GM12878 (cell line): ENCODE measurements at regions not wholly inside any gene's neighbourhood (a gene's known extent, or its start where the extent isn't known, plus 50 kb on each side); places are given as distances from the start of the nearest gene placed in this dataset.

Experiments
- ATAC-seq: fragments of 200-7000 bp; cut with Tn5 transposase; 3 replicates; pipeline ENCODE4 v1.9.1; 2020; ENCODE audit warnings: mild to moderate bottlenecking, moderate library complexity
- BruUV-seq: library from RNA; stranded (reverse); fragments of 400-500 nt; replicated peaks from 2 replicates; lab custom pipeline; 2021; lab: Mats Ljungman, UMichigan
- CTCF ChIA-PET: fragments of 300-600 bp; sonication (Branson Sonifier 250); formaldehyde crosslinking; extraction: SDS; loops from one replicate; lab custom pipeline; 2021; ENCODE audit warnings: inconsistent platforms; lab: Yijun Ruan, JAX
- POLR2A ChIA-PET: fragments of 350-600 bp; formaldehyde crosslinking; extraction: SDS; loops from one replicate; lab custom pipeline; 2021; ENCODE audit warnings: inconsistent platforms; lab: Charles Lee
- RAD21 ChIA-PET: fragments of 300-600 bp; sonication (Branson Sonifier 250); formaldehyde crosslinking; loops from one replicate; lab custom pipeline; 2023; ENCODE audit warnings: antibody characterized with exemption; ENCODE audit not compliant: unreplicated experiment; lab: Charles Lee
- SMC1A ChIA-PET: fragments of 300-600 bp; sonication (Branson Sonifier 250); formaldehyde crosslinking; loops from one replicate; lab custom pipeline; 2023; ENCODE audit not compliant: unreplicated experiment, uncharacterized antibody; lab: Charles Lee
- DNase-seq: peaks from one replicate; pipeline ENCODE4 v3.0.0-alpha.2; 2011; ENCODE audit warnings: low read depth, low spot score
- FAIRE-seq: peaks from 3 replicates; lab custom pipeline; 2011; peaks lifted over from hg19 to GRCh38; lab: Jason Lieb, UNC
- H2AFZ ChIP-seq: 2 replicates; pipeline ENCODE4 v1.6.0; 2011; ENCODE audit warnings: low read depth, low read length, control low read depth; ENCODE audit not compliant: control insufficient read depth
- H3K27ac ChIP-seq: 2 replicates; pipeline ENCODE4 v1.5.1; 2011; ENCODE audit warnings: control low read depth; ENCODE audit not compliant: control insufficient read depth, insufficient read depth
- H3K27me3 ChIP-seq, 2 experiments: replicated peaks in 1 of 2; 2 replicates each; pipeline versions ENCODE4 v1.6.0 to v1.6.1; 2011; ENCODE audit warnings: low read length in 1 of 2; ENCODE audit not compliant: control insufficient read depth in 2 of 2, insufficient read depth in 2 of 2
- H3K36me3 ChIP-seq, 2 experiments: 2 replicates each; pipeline ENCODE4 v1.5.1; 2011; ENCODE audit warnings: low read length in 1 of 2; ENCODE audit not compliant: control insufficient read depth in 2 of 2, insufficient read depth in 2 of 2
- H3K4me1 ChIP-seq: 2 replicates; pipeline ENCODE4 v1.6.1; 2011; ENCODE audit warnings: mild to moderate bottlenecking, low read length, moderate library complexity, mixed read lengths; ENCODE audit not compliant: control insufficient read depth, insufficient read depth
- H3K4me2 ChIP-seq: 2 replicates; pipeline ENCODE4 v1.6.0; 2011; ENCODE audit warnings: control low read depth; ENCODE audit not compliant: control insufficient read depth, insufficient read depth
- H3K4me3 ChIP-seq: fragments of 200-600 bp; sonication (generic); 2 replicates; pipeline ENCODE4 v1.5.1; 2016
- H3K79me2 ChIP-seq: 2 replicates; pipeline ENCODE4 v1.6.0; 2011; ENCODE audit warnings: low read length; ENCODE audit not compliant: control insufficient read depth, insufficient read depth
- H3K9ac ChIP-seq: 2 replicates; pipeline ENCODE4 v1.8.0; 2011; ENCODE audit warnings: low read length, control low read depth, mixed read lengths; ENCODE audit not compliant: control insufficient read depth, insufficient read depth
- H3K9me3 ChIP-seq: replicated peaks from 3 replicates; pipeline ENCODE4 v1.5.1; 2011; ENCODE audit warnings: mild to moderate bottlenecking, low read length; ENCODE audit not compliant: control insufficient read depth, insufficient read depth
- H4K20me1 ChIP-seq: 2 replicates; pipeline ENCODE4 v1.6.0; 2011; ENCODE audit not compliant: control insufficient read depth, insufficient read depth
- GABPA ChIP-seq: IDR thresholded peaks from 2 replicates; pipeline ENCODE4 v1.6.1; 2014; ENCODE audit warnings: antibody characterized with exemption, low read depth, mild to moderate bottlenecking, inconsistent platforms
- HDAC2 ChIP-seq: fragments of 200-600 bp; sonication (generic); IDR thresholded peaks from 2 replicates; pipeline ENCODE4 v1.6.1; 2017
- IKZF1 ChIP-seq: fragments of 450-650 bp; conservative IDR thresholded peaks from 2 replicates; pipeline ENCODE4 v1.6.1; 2017; ENCODE audit warnings: antibody characterized with exemption, mild to moderate bottlenecking
- LARP7 ChIP-seq: fragments of 450-650 bp; IDR thresholded peaks from 2 replicates; pipeline ENCODE4 v1.6.1; 2017; ENCODE audit warnings: mild to moderate bottlenecking
- MTA2 ChIP-seq: fragments of 450-650 bp; IDR thresholded peaks from 2 replicates; pipeline ENCODE4 v1.6.1; 2016; ENCODE audit warnings: low read depth, mild to moderate bottlenecking, moderate library complexity
- NFIC ChIP-seq: IDR thresholded peaks from 2 replicates; pipeline ENCODE4 v1.6.1; 2012; ENCODE audit warnings: low read depth, mild to moderate bottlenecking, inconsistent platforms, low read length, moderate library complexity
- RAD21 ChIP-seq: IDR thresholded peaks from 2 replicates; pipeline ENCODE4 v1.6.1; 2011; ENCODE audit warnings: mild to moderate bottlenecking, low read depth, low read length, moderate library complexity; ENCODE audit not compliant: insufficient read depth
- SMAD1 ChIP-seq: fragments of 450-650 bp; IDR thresholded peaks from 2 replicates; pipeline ENCODE4 v1.6.1; 2018; ENCODE audit warnings: mild to moderate bottlenecking, low read depth; ENCODE audit not compliant: partially characterized antibody
- SUPT20H ChIP-seq: IDR thresholded peaks from 2 replicates; pipeline ENCODE4 v1.6.1; 2011; ENCODE audit warnings: low read depth, mild to moderate bottlenecking, low read length, moderate library complexity, borderline replicate concordance; ENCODE audit not compliant: control insufficient read depth
- WGBS: methylation state at CpG from one replicate; pipeline ENCODE4 v1.1.6; 2016; ENCODE audit warnings: low lambda C conversion rate; ENCODE audit not compliant: insufficient replicate concordance, insufficient coverage; ENCODE audit errors: missing lambda C conversion rate; 5-methylcytosine and 5-hydroxymethylcytosine counted together
- in situ Hi-C: fragments of 300-500 bp; cut with MboI; formaldehyde crosslinking; loops from 9 replicates; pipeline ENCODE4 v1.14.3; 2018; ENCODE audit warnings: mixed read lengths
- intact Hi-C: fragments of 100-400 bp; cut with micrococcal nuclease; formaldehyde crosslinking; loops from one replicate; pipeline ENCODE4 v1.14.2; 2022; ENCODE audit not compliant: unreplicated experiment
- TF ChIP-seq, protein P1 (sequence below): fragments of 450-650 bp; IDR thresholded peaks from 2 replicates; pipeline ENCODE4 v1.6.1; 2017; ENCODE audit warnings: low read depth, mild to moderate bottlenecking, moderate library complexity
- TF ChIP-seq, protein P2 (sequence below): IDR thresholded peaks from 2 replicates; pipeline ENCODE4 v1.6.1; 2011; ENCODE audit warnings: mild to moderate bottlenecking, low read depth, low read length, moderate library complexity; ENCODE audit not compliant: insufficient replicate concordance
- TF ChIP-seq, protein P3 (sequence below): fragments of 450-650 bp; IDR thresholded peaks from 2 replicates; pipeline ENCODE4 v1.6.1; 2017; ENCODE audit warnings: mild to moderate bottlenecking, low read depth, inconsistent platforms; ENCODE audit not compliant: poor library complexity, severe bottlenecking

- in situ Hi-C loops: no loop called here
- H2AFZ ChIP-seq: no peak overlapping the region
- TF ChIP-seq GABPA (no peak), RAD21 (no peak), MTA2 (no peak), LARP7 (no peak), SUPT20H (no peak), HDAC2 (no peak), NFIC (no peak), SMAD1 (no peak), IKZF1 (no peak)
- TF ChIP-seq, protein P1, sequence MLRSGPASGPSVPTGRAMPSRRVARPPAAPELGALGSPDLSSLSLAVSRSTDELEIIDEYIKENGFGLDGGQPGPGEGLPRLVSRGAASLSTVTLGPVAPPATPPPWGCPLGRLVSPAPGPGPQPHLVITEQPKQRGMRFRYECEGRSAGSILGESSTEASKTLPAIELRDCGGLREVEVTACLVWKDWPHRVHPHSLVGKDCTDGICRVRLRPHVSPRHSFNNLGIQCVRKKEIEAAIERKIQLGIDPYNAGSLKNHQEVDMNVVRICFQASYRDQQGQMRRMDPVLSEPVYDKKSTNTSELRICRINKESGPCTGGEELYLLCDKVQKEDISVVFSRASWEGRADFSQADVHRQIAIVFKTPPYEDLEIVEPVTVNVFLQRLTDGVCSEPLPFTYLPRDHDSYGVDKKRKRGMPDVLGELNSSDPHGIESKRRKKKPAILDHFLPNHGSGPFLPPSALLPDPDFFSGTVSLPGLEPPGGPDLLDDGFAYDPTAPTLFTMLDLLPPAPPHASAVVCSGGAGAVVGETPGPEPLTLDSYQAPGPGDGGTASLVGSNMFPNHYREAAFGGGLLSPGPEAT: no peak
- TF ChIP-seq, protein P2, sequence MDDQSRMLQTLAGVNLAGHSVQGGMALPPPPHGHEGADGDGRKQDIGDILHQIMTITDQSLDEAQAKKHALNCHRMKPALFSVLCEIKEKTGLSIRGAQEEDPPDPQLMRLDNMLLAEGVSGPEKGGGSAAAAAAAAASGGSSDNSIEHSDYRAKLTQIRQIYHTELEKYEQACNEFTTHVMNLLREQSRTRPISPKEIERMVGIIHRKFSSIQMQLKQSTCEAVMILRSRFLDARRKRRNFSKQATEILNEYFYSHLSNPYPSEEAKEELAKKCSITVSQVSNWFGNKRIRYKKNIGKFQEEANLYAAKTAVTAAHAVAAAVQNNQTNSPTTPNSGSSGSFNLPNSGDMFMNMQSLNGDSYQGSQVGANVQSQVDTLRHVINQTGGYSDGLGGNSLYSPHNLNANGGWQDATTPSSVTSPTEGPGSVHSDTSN: no peak
- TF ChIP-seq, protein P3, sequence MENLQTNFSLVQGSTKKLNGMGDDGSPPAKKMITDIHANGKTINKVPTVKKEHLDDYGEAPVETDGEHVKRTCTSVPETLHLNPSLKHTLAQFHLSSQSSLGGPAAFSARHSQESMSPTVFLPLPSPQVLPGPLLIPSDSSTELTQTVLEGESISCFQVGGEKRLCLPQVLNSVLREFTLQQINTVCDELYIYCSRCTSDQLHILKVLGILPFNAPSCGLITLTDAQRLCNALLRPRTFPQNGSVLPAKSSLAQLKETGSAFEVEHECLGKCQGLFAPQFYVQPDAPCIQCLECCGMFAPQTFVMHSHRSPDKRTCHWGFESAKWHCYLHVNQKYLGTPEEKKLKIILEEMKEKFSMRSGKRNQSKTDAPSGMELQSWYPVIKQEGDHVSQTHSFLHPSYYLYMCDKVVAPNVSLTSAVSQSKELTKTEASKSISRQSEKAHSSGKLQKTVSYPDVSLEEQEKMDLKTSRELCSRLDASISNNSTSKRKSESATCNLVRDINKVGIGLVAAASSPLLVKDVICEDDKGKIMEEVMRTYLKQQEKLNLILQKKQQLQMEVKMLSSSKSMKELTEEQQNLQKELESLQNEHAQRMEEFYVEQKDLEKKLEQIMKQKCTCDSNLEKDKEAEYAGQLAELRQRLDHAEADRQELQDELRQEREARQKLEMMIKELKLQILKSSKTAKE: no peak
- TF ChIP-seq, all 136 proteins: peak for 0
- POLR2A ChIA-PET: no interaction called here
- ATAC-seq: no peak
- no peaks in the 10 kb centered on the region for H3K79me2 ChIP-seq
- intact Hi-C loops: no loop called here
- no TSS peak for BruUV-seq
- no peaks in the 10 kb centered on the region for H3K27me3 ChIP-seq
- SMC1A ChIA-PET: interaction anchor here (0.6 kb wide), 1 partner anchor 29 kb away, joined by 3 read pairs; no protein-coding TSS in a partner anchor
- no peaks in the 10 kb centered on the region for H4K20me1 ChIP-seq
- no peak overlapping the region for H3K4me3 ChIP-seq
- DNase-seq: no peak
- H3K4me2 ChIP-seq: no peak overlapping the region
- no peaks in the 10 kb centered on the region for H3K4me1 ChIP-seq
- H3K36me3 ChIP-seq: no peaks in the 10 kb centered on the region
- WGBS: 7% methylated on average over 1 of the region's 1 CpG
- RAD21 ChIA-PET: no interaction called here
- H3K9me3 ChIP-seq: no peaks in the 10 kb centered on the region; the same call in 2 of the 3 replicates
- no peak for FAIRE-seq
- H3K9ac ChIP-seq: no peak overlapping the region
- no peak overlapping the region for H3K27ac ChIP-seq
- CTCF ChIA-PET: no interaction called here
Measured at GRCh38 chr6:112470950-112471349, 123.8 kb downstream of the RFPL4B start.
